Pulmonary artery endothelial cell (primary cell): ENCODE measurements at regions not wholly inside any gene's neighbourhood (a gene's known extent, or its start where the extent isn't known, plus 50 kb on each side); places are given as distances from the start of the nearest gene placed in this dataset.
"Not testable (repeated sequence)": the region's sequence is repeated elsewhere in the genome, so short reads cannot be mapped to it uniquely, and the experiment has no call there.

ENCODE experiments used
- DNase-seq: peaks from one replicate; pipeline ENCODE4 v3.0.0-alpha.2; 2011; ENCODE audit warnings: low read depth, low spot score

- DNase-seq: no peak
These were observed 580.2 kb downstream of the EBF1 start for GRCh38 chr5:158519433-158520021.

DNA sequence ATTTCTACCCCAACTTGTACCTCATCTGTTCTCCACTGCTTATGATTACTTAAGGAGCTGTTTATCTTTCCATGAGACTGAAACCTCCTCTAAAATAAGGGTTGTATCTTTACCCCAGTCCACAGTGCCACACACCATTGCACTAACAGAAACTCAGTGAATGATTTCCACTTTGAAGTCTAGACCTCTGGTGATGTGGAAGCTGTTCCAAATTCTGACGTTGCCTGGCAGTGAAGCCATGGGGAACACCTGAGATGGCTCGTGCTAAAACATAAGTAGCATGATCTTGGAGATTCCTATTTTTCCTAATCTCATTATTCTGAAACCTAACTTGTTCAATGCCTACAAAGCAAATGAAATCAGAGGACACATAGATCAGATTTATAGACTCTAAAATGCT is 583.2 kb downstream of the EBF1 start:
- DNase-seq: no peak

DNA sequence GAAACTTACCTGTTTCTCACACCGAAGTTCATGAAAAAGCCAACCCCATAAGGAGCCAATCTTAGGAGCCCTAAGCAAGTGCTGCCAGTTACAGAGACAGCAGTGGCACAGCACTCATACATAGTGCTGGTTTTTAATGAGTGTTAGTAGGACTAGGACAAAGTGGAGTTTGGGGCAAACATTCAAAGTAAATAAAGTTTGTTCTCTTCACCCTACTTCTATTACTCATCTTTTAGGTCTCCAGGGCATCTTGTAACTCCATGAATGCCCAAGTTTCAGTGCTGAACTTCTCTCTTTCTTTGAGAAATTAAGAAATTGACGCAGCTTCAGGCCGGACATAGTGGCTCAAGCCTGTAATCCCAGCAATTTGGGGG is 584.7 kb downstream of the EBF1 start:
- DNase-seq: no peak

GRCh38 chr5:158514319-158514985 is 585.3 kb downstream of the EBF1 start:
- DNase-seq: no peak

DNA sequence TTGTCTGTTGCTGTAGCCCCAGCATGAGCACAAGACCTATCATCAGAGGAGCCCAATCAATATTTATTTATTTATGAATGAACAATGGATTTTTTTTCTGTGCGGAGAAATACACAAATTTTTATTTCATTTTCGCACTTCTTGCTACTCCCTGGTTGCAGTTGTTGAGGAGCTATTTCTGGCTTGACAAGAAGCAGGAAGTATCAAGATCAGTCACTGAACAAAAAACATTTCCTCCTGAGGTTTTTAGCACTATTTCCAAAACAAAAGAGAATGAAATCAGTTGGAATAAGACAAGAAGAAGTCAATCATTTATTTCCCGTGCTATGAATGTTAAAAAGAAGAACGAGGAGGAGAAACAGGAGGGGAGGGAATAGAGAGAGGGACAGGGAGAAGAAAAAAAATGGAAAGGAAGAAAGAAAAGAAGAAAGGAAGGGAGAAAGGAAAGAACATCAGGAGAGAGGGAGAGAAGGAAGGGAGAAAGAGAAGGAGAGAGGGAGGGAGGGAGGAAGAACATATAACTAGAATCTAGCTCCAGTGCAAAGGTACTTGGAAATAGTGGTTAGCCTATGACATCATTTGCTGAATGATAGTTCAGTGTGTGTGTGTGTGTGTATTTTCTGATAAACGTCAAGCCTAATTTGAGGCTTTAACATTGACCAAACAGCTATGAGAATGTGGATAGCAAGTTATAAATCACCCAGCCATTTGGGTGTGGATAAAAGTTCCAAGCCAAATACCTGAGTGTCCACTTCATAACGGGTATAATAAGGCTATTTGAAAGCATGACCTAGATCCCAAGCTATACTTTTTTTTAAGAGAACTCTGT is 586.0 kb downstream of the EBF1 start:
- no peak for DNase-seq

DNA sequence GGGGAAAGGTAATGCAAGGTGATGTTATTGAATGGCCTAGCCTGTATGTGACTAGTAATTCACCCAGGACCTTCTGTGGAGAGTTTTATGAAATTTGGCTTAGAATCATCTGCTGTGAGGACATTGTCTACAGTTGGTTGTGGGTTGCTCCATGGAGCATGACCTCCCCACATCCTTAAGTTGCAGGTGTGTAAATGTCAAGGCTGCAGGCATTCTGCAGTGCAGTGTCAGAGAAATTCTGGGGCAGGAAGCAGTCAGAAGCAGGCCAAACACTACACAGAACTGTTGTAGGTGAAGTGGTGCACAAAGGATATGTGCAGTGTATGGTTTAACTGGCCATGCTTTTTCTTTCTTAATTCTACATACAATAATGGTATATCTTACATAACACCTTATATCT is 588.3 kb downstream of the EBF1 start:
- no peak for DNase-seq

GRCh38 chr5:158510479-158510878 is 589.2 kb downstream of the EBF1 start:
- no peak for DNase-seq

DNA sequence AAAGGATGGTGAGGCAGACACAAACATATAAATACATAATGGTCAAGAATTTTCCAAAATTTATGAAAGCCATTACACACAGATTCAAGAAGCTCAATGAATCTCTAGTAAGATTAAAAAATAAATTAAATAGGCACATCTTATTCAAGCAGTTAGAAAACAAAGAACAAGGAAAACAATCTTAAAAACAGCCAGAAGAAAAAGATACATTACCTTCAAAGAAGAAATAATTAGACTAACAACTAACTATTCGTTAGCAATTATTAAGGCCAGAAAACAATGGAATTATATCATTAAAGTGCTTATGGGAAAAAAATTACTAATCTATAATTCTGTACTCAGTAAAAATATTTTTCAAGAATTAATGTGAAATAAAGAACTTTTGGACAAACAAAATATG is 593.1 kb downstream of the EBF1 start:
- DNase-seq: no peak

DNA sequence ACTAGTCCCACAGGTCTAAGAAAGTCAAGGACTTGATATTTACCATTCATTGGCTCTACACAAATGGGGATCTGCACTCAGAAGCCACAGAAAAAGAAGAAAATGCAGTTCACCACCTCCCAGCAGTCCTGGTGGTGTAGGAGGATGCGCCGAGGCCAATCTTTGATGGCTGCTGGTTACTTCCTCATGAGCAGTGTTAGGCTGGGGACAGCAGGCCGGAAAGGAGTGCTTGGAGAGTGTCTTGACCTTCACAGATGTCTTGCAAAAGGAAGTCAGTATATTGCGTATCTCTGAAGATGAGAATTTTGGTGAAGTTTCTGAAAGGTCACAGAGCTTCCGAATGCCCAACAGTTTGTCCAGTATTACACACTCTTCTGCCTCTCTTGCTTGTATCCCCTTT is 597.0 kb downstream of the EBF1 start:
- DNase-seq: no peak

DNA sequence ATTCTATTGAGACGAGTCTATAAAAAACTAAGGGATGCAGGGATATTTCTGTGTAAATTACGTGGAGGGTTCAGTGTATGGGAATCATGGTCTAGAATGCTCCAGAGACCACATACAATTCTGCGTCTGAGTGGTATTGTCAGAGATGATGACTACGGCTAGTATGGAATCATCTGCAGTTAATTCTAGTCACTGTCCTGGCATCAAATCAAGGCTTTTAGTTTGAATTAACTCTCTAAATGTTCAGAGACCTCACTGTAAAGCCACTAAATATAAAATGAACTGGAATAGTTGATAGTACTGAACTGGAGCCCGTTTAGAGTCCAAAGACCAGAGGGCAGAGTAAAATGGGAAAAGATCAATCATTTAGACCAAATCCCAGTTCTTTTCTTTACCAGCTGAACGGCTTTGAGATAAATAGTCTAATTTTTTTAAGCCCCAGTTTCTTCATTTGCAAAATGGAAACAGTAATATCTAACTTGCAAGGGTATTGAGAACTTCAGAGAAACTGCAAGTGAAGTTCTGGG is 599.8 kb downstream of the EBF1 start:
- DNase-seq: no peak

DNA sequence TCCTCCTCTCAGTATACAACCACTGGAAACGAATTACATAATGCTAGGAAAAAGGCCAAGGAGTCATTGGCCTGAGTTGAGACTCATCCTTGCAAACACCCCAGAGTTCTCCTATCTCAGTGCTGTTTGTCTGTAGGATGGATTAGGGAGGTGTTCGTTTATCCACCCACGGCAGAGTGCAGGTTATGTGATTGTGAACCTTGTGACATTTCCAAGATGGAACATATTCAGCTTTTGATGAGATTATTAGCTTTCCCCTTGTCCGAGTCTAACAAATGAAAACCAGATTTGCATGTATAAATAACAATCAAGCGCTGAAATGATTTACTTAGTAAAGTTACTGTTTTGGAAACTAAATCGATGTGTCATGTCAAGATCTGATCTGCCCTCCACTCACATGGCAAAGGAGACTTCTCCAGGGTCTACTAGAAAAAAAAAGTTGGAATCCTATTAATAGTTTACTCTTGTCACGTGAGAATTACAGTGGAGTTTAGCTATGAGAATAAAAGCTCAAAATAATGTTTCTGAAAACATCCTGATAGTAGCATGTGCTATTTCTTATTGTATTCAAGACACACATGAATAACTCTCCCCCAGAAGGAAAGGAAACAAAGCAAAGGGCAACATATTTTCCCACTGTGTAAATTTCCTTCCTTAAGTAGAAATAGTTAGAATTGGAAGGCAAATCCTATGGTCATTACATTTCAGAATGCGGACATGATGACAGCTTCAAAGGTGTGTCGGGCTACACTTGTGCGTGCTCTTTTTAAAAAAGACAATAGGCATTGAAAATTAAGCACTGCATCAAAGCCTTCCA is 600.4 kb downstream of the EBF1 start:
- DNase-seq: no peak

DNA sequence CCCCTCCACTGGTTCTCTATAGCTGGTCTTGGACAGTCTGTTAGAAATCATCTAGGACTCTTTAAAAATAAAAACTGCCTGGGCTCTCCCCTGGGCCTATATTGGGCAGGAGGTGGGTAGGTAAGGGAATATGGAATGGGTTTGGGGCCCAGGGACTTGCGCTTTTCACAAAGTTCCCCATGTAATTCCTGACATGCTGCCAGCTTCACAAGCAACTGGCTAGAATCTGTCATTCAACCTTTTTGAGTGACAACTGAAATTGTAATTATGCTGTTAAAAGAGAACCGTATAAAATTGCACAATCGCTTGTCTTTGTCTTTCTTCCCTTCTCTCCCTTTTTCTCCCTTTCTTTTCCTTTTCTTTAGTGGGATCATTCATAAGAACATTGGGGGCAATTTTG is 603.1 kb downstream of the EBF1 start:
- no peak for DNase-seq

GRCh38 chr5:158494541-158494940 is 605.2 kb downstream of the EBF1 start:
- DNase-seq: no peak

DNA sequence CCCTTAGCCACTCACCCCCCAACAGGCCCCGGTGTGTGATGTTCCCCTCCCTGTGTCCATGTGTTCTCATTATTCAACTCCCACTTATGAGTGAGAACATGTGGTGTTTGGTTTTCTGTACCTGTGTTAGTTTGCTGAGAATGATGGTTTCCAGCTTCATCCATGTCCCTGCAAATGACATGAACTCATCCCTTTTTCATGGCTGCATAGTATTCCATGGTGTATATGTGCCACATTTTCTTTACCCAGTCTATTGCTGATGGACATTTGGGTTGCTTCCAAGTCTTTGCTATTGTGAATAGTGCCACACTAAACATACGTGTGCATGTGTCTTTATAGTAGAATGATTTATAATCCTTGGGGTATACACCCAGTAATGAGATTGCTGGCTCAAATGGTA is 605.7 kb downstream of the EBF1 start:
- not testable (repeated sequence) for DNase-seq

DNA sequence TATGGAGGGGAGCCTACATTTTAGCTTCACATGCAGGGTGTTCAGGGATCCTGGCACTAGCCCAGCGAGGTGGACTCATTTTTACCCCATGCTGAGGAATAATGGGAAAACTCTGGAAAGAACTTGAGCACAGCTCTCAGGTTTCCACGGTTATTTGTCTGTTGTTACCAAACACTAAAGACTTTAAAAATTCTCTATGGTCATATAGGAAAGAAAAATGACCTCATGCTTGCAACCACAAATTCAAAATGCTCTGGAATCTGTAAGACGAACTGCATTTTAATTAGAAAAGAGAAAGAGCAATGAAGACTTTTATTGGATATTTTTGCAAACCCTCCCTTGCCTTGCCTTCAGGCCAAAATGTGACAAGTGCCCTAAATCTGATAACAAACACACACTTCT is 606.9 kb downstream of the EBF1 start:
- no peak for DNase-seq

GRCh38 chr5:158492136-158492535 is 607.6 kb downstream of the EBF1 start:
- DNase-seq: no peak

DNA sequence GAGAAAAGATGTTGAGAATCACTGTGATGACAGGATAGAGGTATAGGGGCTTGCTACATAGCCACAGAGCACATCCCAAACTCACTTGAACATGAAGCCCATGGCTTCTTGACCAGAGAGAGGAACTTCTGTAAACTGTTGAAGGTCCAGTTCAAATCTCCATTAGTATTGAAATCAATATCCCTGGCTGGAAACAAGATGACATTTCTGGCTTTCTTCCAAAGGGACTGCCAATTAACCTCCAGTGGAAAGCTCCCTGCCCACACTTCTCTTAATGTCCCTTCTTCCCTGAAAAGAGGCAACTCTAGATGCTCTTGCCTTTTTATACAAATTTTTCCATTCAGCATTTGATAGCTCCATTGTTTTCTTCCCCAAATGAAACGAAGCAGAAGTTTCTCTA is 612.1 kb downstream of the EBF1 start:
- DNase-seq: no peak

DNA sequence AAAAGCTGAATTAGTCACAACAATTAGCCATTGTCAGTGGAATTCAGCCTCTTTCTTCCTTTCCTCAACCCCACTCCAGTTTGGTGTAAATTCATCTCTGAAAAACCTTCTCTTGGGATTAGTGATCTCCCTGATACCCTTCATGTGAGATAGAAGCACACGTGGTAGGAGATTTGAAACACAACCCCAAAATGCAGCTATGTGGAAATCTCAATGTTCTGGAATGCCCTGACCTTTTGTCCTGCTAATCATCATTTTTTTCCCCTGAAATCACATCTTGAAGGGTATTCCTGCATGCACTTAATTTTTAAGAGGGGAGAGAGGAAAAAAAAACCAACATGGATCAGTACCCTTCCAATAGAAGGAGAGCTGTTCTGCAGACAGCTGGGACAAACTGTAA is 612.6 kb downstream of the EBF1 start:
- no peak for DNase-seq

DNA sequence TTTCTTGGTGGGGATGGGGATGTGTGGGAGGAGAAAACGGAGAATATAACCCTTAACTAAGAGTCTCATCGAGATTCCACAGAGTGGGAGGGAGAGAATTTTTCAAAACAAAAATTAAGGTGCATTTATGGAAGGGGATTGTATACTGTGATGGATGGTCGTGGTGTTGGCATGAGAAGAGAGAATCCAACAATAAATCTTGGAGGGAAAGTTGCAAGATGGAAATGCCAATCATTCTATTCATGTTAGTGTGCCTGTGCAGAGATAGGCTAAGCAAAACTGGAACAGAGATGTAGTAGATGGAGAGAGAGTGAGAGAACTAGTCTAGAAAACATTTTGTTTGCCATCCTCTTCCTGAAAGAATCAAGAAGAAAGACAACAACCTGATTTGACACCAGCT is 613.1 kb downstream of the EBF1 start:
- DNase-seq: no peak

DNA sequence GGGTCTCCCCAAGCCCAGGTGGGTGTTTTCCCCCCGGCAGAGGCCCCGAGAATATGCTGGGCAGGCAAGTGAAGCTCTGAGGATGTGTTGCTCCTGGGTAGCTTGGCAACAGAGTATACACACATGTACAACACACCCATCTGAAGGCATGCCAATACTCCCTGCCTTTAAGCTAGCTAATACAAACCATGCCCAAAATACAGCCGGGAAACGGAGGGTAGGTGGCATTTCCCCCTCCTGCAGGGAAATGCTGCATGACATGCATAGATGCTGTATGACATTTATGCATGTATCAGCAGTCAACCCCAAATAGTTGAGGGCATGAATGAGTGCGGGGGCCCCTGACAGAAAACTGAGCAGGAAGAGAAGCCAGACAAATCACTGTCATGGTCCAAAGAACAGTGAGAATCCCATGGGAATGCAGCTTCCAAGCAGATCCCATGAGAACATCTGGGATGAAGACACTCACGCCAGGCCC is 614.1 kb downstream of the EBF1 start:
- no peak for DNase-seq

GRCh38 chr5:158485047-158485446 is 614.7 kb downstream of the EBF1 start:
- DNase-seq: no peak

DNA sequence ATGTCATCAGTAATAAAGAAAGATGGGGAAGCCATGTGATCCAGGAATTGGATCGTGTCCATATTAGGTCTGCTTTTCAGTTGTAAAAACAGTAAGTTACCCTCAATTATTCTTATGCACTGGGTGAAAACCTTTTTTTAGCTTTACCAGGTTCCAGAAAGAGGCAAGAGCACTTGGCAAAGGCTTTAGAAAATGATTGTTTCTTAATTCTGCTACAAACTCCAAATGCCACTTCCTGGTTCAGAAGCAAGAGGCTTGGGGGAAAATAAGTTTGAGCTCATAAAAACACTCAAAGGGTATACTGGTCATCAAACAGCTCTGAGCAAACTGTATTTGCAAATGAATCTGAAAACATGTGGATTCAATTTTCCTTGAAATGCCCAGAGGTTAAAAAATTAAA is 615.6 kb downstream of the EBF1 start:
- no peak for DNase-seq
